D341Med (cell line): ENCODE measurements at regions not wholly inside any gene's neighbourhood (a gene's known extent, or its start where the extent isn't known, plus 50 kb on each side); places are given as distances from the start of the nearest gene placed in this dataset.

Source experiments
- DNase-seq: peaks from one replicate; pipeline ENCODE4 v3.0.0; 2012; ENCODE audit warnings: low spot score

- no peak for DNase-seq
These were observed 343.3 kb upstream of the MKI67 start for GRCh38 chr10:128469515-128469914.

- no peak for DNase-seq
These were observed 344.2 kb upstream of the MKI67 start for GRCh38 chr10:128470321-128470965.

GRCh38 chr10:128471151-128471550 is 344.9 kb upstream of the MKI67 start:
- no peak for DNase-seq

- DNase-seq, result no peak
These were observed 346.0 kb upstream of the MKI67 start for GRCh38 chr10:128472196-128472595.

- DNase-seq, result no peak
These were observed 347.2 kb upstream of the MKI67 start for GRCh38 chr10:128473396-128473795.

DNA sequence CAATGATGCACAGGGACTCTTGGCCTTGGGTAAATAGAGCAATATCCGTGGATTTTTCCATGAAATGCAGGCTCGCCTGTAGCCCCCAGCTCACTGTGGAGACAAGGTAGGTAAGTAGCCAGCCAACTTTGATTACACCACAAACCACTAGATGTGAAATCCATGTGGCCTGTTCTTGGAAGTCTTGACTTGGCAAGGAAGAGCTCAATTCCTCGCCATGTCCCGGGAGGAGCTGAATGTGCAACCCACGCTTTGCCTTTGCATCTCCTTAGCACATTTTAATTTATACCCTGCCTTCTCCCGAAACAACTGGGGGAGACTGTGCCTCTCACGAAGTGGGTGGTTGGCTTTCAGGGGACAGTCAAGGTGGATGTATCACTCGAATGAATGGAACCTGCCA is 347.7 kb upstream of the MKI67 start:
- DNase-seq, result no peak

GRCh38 chr10:128474571-128474970 is 348.3 kb upstream of the MKI67 start:
- DNase-seq, result no peak

GRCh38 chr10:128475686-128476367 is 349.6 kb upstream of the MKI67 start:
- no peak for DNase-seq

- DNase-seq, result no peak
These were observed 350.1 kb upstream of the MKI67 start for GRCh38 chr10:128476368-128476725.

GRCh38 chr10:128476845-128477244 is 350.6 kb upstream of the MKI67 start:
- no peak for DNase-seq

DNA sequence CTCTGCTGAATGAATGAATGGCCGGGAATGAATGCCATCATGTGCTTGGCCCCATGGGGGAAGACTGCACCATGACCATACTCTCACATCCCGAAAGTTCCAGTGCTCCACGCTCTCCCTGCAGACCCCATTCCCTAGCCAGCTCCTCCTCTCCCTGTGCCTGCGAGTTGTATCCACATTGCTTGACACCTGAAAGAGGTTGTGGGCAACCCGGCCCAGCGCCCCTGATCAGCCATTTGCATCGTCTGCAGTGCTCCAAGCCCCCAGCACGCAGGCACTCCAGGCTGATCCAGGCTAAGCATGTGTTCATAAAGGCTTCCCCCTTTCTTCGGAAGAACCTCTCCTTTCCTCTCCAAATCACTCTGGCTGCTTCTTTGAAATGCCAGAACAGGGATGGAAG is 354.4 kb upstream of the MKI67 start:
- DNase-seq, result no peak

GRCh38 chr10:128481152-128481840 is 355.1 kb upstream of the MKI67 start:
- no peak for DNase-seq

- no peak for DNase-seq
These were observed 355.8 kb upstream of the MKI67 start for GRCh38 chr10:128482052-128482451.

GRCh38 chr10:128483216-128483615 is 357.0 kb upstream of the MKI67 start:
- DNase-seq, result no peak

GRCh38 chr10:128484041-128484440 is 357.8 kb upstream of the MKI67 start:
- DNase-seq, result no peak

- DNase-seq, result no peak
These were observed 359.5 kb upstream of the MKI67 start for GRCh38 chr10:128485701-128486235.

DNA sequence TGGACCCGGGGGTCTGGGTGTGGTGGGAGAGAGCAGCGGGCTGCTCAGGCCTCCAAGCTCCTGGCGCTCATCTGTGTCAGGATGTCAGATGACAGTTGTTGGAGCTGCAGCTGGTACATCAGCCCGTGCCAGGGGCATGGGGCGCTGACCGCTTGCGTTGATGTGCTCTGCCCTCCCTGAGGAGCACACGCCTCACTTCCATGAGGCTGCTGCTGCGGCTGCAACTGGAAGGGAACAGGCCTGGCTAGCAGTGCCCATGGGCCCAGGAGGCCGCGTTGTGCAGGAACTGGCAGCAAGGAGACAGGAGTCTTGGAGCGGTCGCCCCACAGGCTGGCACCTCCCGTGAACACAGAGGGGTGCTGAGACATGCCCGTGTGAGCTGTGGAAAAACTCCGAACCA is 361.3 kb upstream of the MKI67 start:
- DNase-seq, result no peak

DNA sequence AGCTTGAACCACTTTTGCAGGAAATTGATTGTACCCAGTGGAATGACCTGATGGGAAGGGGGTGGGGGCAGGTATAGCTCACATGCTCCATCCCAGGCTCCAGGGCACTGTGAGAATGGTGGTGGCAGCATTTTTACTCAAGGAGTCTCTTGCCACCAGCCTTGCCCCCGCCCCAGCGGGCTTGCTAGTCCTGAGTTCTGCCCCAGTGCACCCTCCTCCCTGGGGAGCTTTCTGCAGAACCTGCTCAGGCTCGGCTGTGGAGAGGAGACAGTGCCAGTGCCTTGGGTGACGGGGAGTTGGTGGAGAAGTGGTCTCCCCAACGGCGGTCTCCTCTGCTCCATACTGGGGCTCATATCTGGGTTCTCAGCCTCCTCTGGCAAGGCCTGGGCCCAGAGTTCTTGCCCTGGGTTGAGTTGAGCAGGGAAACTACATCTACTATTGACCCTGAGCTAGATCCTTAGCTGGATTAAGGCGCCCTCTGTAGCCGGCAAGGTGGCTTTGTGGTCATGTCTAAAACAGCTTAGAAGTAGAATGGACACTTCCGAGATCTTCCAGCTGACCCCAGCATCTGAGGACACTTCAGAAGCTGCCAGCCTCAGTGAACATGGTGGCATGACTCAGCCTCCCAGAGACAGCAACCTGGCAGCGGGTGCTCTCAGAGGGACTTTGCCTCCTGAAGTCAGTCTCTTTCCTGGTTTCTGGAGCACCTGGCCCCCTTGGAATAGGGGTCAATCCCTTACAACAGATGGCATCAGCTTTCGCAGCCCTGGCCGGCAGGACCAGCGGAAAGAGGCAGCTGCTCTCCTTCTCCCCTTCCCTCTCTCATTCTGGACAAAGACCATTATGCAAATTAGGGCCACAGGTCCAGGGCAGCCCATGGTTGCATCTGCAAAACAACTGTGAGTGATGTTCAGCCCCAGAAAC is 363.4 kb upstream of the MKI67 start:
- no peak for DNase-seq

DNA sequence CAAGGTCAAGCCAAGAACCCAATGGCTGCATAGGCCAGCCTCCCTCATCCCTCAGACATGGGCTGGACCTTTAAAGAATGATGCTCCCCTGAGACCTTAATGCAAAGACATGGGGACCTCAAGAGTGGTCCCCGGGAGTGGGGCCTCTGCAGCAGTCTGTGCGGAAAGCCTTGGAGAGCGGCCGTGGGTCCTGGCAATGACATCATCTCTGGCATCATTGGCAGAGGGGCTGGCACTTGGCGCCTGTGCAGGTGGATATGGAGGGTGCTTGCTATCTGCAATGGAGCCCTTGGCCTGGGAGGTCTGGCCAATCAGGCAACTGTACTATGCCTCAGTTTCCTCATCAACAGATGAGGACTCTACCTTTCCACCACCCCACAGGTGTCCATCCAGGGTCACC is 365.5 kb upstream of the MKI67 start:
- no peak for DNase-seq

DNA sequence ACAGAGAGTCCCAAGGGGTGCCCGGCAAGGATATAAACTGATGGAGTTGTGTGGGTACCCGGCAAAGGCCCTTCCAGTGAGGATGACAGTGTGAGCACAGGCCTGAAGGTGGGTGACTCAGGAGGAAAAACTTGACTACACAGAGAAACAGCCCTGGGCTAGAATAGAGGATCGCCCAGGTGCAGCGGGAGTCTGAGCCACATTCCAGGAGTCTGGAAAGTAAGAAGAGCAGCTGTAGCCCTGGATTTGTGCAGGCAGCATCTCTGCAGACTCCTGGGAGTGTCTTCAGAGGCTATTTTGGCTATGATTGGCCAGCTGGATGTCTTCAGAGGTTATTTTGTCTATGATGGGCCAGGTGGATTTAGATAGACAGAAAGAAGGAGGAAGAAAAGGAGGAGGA is 367.6 kb upstream of the MKI67 start:
- DNase-seq, result no peak

- no peak for DNase-seq
These were observed 368.4 kb upstream of the MKI67 start for GRCh38 chr10:128494665-128495064.
